ENCODE measurements at regions not wholly inside any gene's neighbourhood (a gene's known extent, or its start where the extent isn't known, plus 50 kb on each side); places are given as distances from the start of the nearest gene placed in this dataset.
"Not testable (repeated sequence)": the region's sequence is repeated elsewhere in the genome, so short reads cannot be mapped to it uniquely, and the experiment has no call there.

GRCh38 chr6:81565071-81565470 lies 187.4 kb downstream of the TENT5A start:
- DNase-seq (ENCODE audit: low read depth in 2 of 3, low spot score in 1 of 3), result no peak

- DNase-seq (ENCODE audit: low read depth in 2 of 3, low spot score in 1 of 3), result no peak
Observed at GRCh38 chr6:81564470-81565068, 187.9 kb downstream of the TENT5A start.

- DNase-seq (ENCODE audit: low read depth in 2 of 3, low spot score in 1 of 3), result no peak
Observed at GRCh38 chr6:81562169-81562568, 190.3 kb downstream of the TENT5A start.

- no peak for DNase-seq (ENCODE audit: low read depth in 2 of 3, low spot score in 1 of 3)
Observed at GRCh38 chr6:81561731-81562130, 190.8 kb downstream of the TENT5A start.

- no peak for DNase-seq (ENCODE audit: low read depth in 2 of 3, low spot score in 1 of 3)
Observed at GRCh38 chr6:81561071-81561564, 191.4 kb downstream of the TENT5A start.

- no peak for DNase-seq (ENCODE audit: low read depth in 2 of 3, low spot score in 1 of 3)
Observed at GRCh38 chr6:81557811-81558210, 194.7 kb downstream of the TENT5A start.

- no peak for DNase-seq (ENCODE audit: low read depth in 2 of 3, low spot score in 1 of 3)
Observed at GRCh38 chr6:81556551-81556950, 195.9 kb downstream of the TENT5A start.

- no peak for DNase-seq (ENCODE audit: low read depth in 2 of 3, low spot score in 1 of 3)
Observed at GRCh38 chr6:81553216-81553615, 199.3 kb downstream of the TENT5A start.

GRCh38 chr6:81552644-81553043 lies 199.8 kb downstream of the TENT5A start:
- DNase-seq (ENCODE audit: low read depth in 2 of 3, low spot score in 1 of 3), result no peak

- DNase-seq (ENCODE audit: low read depth in 2 of 3, low spot score in 1 of 3), result no peak
Observed at GRCh38 chr6:81547149-81547548, 205.3 kb downstream of the TENT5A start.

GRCh38 chr6:81534934-81535465 lies 217.5 kb downstream of the TENT5A start:
- no peak for DNase-seq (ENCODE audit: low read depth in 2 of 3, low spot score in 1 of 3)

- no peak for DNase-seq (ENCODE audit: low read depth in 2 of 3, low spot score in 1 of 3)
Observed at GRCh38 chr6:81531869-81532561, 220.5 kb downstream of the TENT5A start.

- DNase-seq (ENCODE audit: low read depth in 2 of 3, low spot score in 1 of 3), result no peak
Observed at GRCh38 chr6:81517455-81517854, 235.0 kb downstream of the TENT5A start.

GRCh38 chr6:81515562-81516453 lies 236.7 kb downstream of the TENT5A start:
- DNase-seq (ENCODE audit: low read depth in 2 of 3, low spot score in 1 of 3), result no peak

- DNase-seq (ENCODE audit: low read depth in 2 of 3, low spot score in 1 of 3), result not testable (repeated sequence)
Observed at GRCh38 chr6:81514195-81514594, 238.3 kb downstream of the TENT5A start.

- DNase-seq (ENCODE audit: low read depth in 2 of 3, low spot score in 1 of 3), result no peak
Observed at GRCh38 chr6:81511423-81511822, 241.1 kb downstream of the TENT5A start.

GRCh38 chr6:81495999-81496398 lies 256.5 kb downstream of the TENT5A start:
- DNase-seq (ENCODE audit: low read depth in 2 of 3, low spot score in 1 of 3), result no peak

GRCh38 chr6:81491454-81492101 lies 260.9 kb downstream of the TENT5A start:
- DNase-seq (ENCODE audit: low read depth in 2 of 3, low spot score in 1 of 3), result no peak

GRCh38 chr6:81487489-81487888 lies 265.0 kb downstream of the TENT5A start:
- DNase-seq (ENCODE audit: low read depth in 2 of 3, low spot score in 1 of 3), result no peak

GRCh38 chr6:81486234-81486633 lies 266.2 kb downstream of the TENT5A start:
- no peak for DNase-seq (ENCODE audit: low read depth in 2 of 3, low spot score in 1 of 3)

GRCh38 chr6:81485395-81485794 lies 267.1 kb downstream of the TENT5A start:
- DNase-seq (ENCODE audit: low read depth in 2 of 3, low spot score in 1 of 3), result no peak
